K562 (cell line): ENCODE measurements at regions not wholly inside any gene's neighbourhood (a gene's known extent, or its start where the extent isn't known, plus 50 kb on each side); places are given as distances from the start of the nearest gene placed in this dataset.

Experiments
- ATAC-seq: fragments of 200-7000 bp; cut with Tn5 transposase; 3 replicates; pipeline ENCODE4 v1.9.1; 2020; ENCODE audit warnings: moderate library complexity
- BruUV-seq: library from RNA; stranded (reverse); fragments of 400-500 nt; replicated peaks from 2 replicates; lab custom pipeline; 2021; lab: Mats Ljungman, UMichigan
- CTCF ChIA-PET: fragments of 300-600 bp; formaldehyde crosslinking; extraction: SDS; loops from one replicate; lab custom pipeline; 2021; ENCODE audit warnings: low intra/inter-chr PET ratio; lab: Yijun Ruan, JAX
- POLR2A ChIA-PET: fragments of 300-600, 350-650 bp; sonication (Branson Sonifier 250); formaldehyde crosslinking; extraction: SDS; loops from one replicate; lab custom pipeline; 2021; ENCODE audit warnings: antibody characterized with exemption, inconsistent platforms; lab: Yijun Ruan, JAX
- DNase-seq, 4 experiments: peaks; one replicate each; pipeline versions ENCODE4 v3.0.0 to v3.0.0-alpha.2; 2011 to 2018; ENCODE audit warnings: low spot score in 3 of 4, mixed read lengths in 3 of 4; ENCODE audit errors: extremely low read depth in 1 of 4
- FAIRE-seq: peaks from 2 replicates; lab custom pipeline; 2011; peaks lifted over from hg19 to GRCh38; lab: Jason Lieb, UNC
- H2AFZ ChIP-seq: 2 replicates; pipeline ENCODE4 v1.6.0; 2011; ENCODE audit warnings: low read depth, low read length, control low read depth, inconsistent platforms
- H3K27ac ChIP-seq: fragments of 200-600 bp; 3 replicates; pipeline ENCODE4 v1.8.0; 2011; ENCODE audit warnings: low read depth, mild to moderate bottlenecking, control low read depth, inconsistent platforms, low read length, moderate library complexity, mixed read lengths; ENCODE audit errors: extremely low read depth
- H3K27me3 ChIP-seq, 2 experiments: fragments of 300-600 bp in 1 of 2; 2 replicates in 1 of 2; 3 replicates in 1 of 2; pipeline versions ENCODE4 v1.6.0 to v1.8.0; 2011; ENCODE audit warnings: inconsistent platforms in 2 of 2, low read length in 2 of 2, mild to moderate bottlenecking in 1 of 2, mixed read lengths in 1 of 2, moderate library complexity in 1 of 2; ENCODE audit not compliant: control insufficient read depth in 2 of 2, insufficient read depth in 2 of 2
- H3K36me3 ChIP-seq: fragments of 300-600 bp; 3 replicates; pipeline ENCODE4 v1.8.0; 2011; ENCODE audit warnings: mild to moderate bottlenecking, low read length, inconsistent platforms; ENCODE audit not compliant: control insufficient read depth, insufficient read depth
- H3K4me1 ChIP-seq, 2 experiments: fragments of 200-600 bp in 1 of 2; replicated peaks in 1 of 2; 2 replicates in 1 of 2; 3 replicates in 1 of 2; pipeline versions ENCODE4 v1.5.1 to v1.8.0; 2011; ENCODE audit warnings: inconsistent platforms in 2 of 2, low read length in 2 of 2, mild to moderate bottlenecking in 1 of 2, mixed read lengths in 1 of 2, moderate library complexity in 1 of 2; ENCODE audit not compliant: control insufficient read depth in 2 of 2, insufficient read depth in 2 of 2
- H3K4me2 ChIP-seq: 2 replicates; pipeline ENCODE4 v1.6.1; 2011; ENCODE audit warnings: low read length, control low read depth, inconsistent platforms, mixed read lengths; ENCODE audit not compliant: insufficient read depth
- H3K4me3 ChIP-seq: fragments of 200-600 bp; sonication (generic), shearing (Covaris generic); 2 replicates; pipeline ENCODE4 v1.5.1; 2016; ENCODE audit warnings: control low read depth, inconsistent platforms
- H3K79me2 ChIP-seq: fragments of 200-600 bp; 3 replicates; pipeline ENCODE4 v1.8.0; 2011; ENCODE audit warnings: low read length, inconsistent platforms; ENCODE audit not compliant: control insufficient read depth, insufficient read depth
- H3K9ac ChIP-seq, 2 experiments: 2 replicates each; pipeline versions ENCODE4 v1.6.0 to v1.6.1; 2011; ENCODE audit warnings: low read depth in 2 of 2, low read length in 2 of 2, control low read depth in 1 of 2, inconsistent platforms in 1 of 2, mild to moderate bottlenecking in 1 of 2, mixed read lengths in 1 of 2; ENCODE audit not compliant: insufficient read depth in 1 of 2
- H3K9me1 ChIP-seq: one replicate; pipeline ENCODE4 v1.6.0; 2011; ENCODE audit warnings: inconsistent platforms, mild to moderate bottlenecking, low read length, moderate library complexity; ENCODE audit not compliant: control insufficient read depth, insufficient read depth
- H3K9me3 ChIP-seq: replicated peaks from 2 replicates; pipeline ENCODE4 v1.5.1; 2011; ENCODE audit warnings: low read depth, low read length, inconsistent platforms; ENCODE audit not compliant: control insufficient read depth, insufficient read depth
- H4K20me1 ChIP-seq: replicated peaks from 2 replicates; pipeline ENCODE4 v1.6.1; 2011; ENCODE audit warnings: low read length, inconsistent platforms, mixed read lengths; ENCODE audit not compliant: control insufficient read depth, insufficient read depth
- CREB1 ChIP-seq, 2 experiments: sonication (generic) in 1 of 2; formaldehyde crosslinking in 1 of 2; IDR thresholded peaks; 2 replicates each; pipeline versions ENCODE4 v1.6.1 to v1.8.0; 2012 to 2022; ENCODE audit warnings: inconsistent platforms in 1 of 2, mild to moderate bottlenecking in 1 of 2, missing genetic modification reagents in 1 of 2, moderate library complexity in 1 of 2
- ELF2 ChIP-seq: fragments of 250-450 bp; sonication (Bioruptor Pico); IDR thresholded peaks from 2 replicates; pipeline ENCODE4 v1.5.0; 2021; ENCODE audit warnings: mild to moderate bottlenecking
- ETS2 ChIP-seq: IDR thresholded peaks from 2 replicates; pipeline ENCODE4 v1.6.1; 2016; ENCODE audit warnings: borderline replicate concordance, missing genetic modification characterization, mild to moderate bottlenecking, moderate library complexity, missing compliant biosample characterization; ENCODE audit not compliant: poor library complexity, severe bottlenecking
- KDM1A ChIP-seq, 2 experiments: fragments of 450-650 bp; IDR thresholded peaks; 2 replicates each; pipeline ENCODE4 v1.6.1; 2016; ENCODE audit warnings: mild to moderate bottlenecking in 2 of 2
- MBD2 ChIP-seq: sonication (generic); IDR thresholded peaks from 2 replicates; pipeline ENCODE4 v1.6.1; 2016; ENCODE audit warnings: low read depth, borderline replicate concordance
- NFE2 ChIP-seq: IDR thresholded peaks from 2 replicates; pipeline ENCODE4 v1.6.1; 2014; ENCODE audit warnings: antibody characterized with exemption, low read depth
- NFYB ChIP-seq: IDR thresholded peaks from 2 replicates; pipeline ENCODE4 v1.6.1; 2011; ENCODE audit warnings: mild to moderate bottlenecking, moderate library complexity; ENCODE audit not compliant: insufficient read length; ENCODE audit errors: extremely low read depth
- PTBP1 ChIP-seq: fragments of 200-400 bp; formaldehyde crosslinking; IDR thresholded peaks from 2 replicates; pipeline ENCODE4 v1.6.1; 2017; ENCODE audit warnings: low read depth, low read length
- SAP30 ChIP-seq: fragments of 200-600 bp; sonication (generic); IDR thresholded peaks from 2 replicates; pipeline ENCODE4 v1.6.1; 2012; ENCODE audit warnings: borderline replicate concordance, low read depth, mild to moderate bottlenecking, moderate library complexity, low read length, control low read depth, inconsistent platforms; ENCODE audit not compliant: insufficient read depth, poor library complexity, severe bottlenecking
- SMARCA4 ChIP-seq: fragments of 450-650 bp; IDR thresholded peaks from 2 replicates; pipeline ENCODE4 v1.6.1; 2016
- TCF7 ChIP-seq: sonication (generic); IDR thresholded peaks from 2 replicates; pipeline ENCODE4 v1.6.1; 2016; ENCODE audit warnings: antibody characterized with exemption, borderline replicate concordance
- TSC22D4 ChIP-seq: fragments of 450-650 bp; IDR thresholded peaks from 2 replicates; pipeline ENCODE4 v1.6.1; 2016; ENCODE audit warnings: missing genetic modification characterization, missing biosample characterization, control low read depth
- XRCC5 ChIP-seq: fragments of 200-400 bp; formaldehyde crosslinking; IDR thresholded peaks from 2 replicates; pipeline ENCODE4 v1.6.1; 2017; ENCODE audit warnings: low read depth, mild to moderate bottlenecking, low read length
- ZNF263 ChIP-seq: sonication (generic); formaldehyde crosslinking; IDR thresholded peaks from 2 replicates; pipeline ENCODE4 v1.8.0; 2022; ENCODE audit warnings: mild to moderate bottlenecking, missing genetic modification reagents, borderline replicate concordance
- WGBS: fragments of 100-300 bp; shearing (Covaris generic); methylation state at CpG from one replicate; pipeline ENCODE4 v1.1.6; 2016; ENCODE audit warnings: low coverage, mixed read lengths; ENCODE audit not compliant: insufficient coverage; ENCODE audit errors: missing lambda C conversion rate; 5-methylcytosine and 5-hydroxymethylcytosine counted together
- in situ Hi-C: fragments of 300-500 bp; cut with MboI; formaldehyde crosslinking; loops from 4 replicates; pipeline ENCODE4 v1.15.0; 2018; ENCODE audit warnings: inconsistent platforms, mixed read lengths
- intact Hi-C: fragments of 100-400 bp; cut with micrococcal nuclease; formaldehyde crosslinking; loops from 2 replicates; pipeline ENCODE4 v1.14.2; 2022
- TF ChIP-seq, protein P1 (sequence below): fragments of 450-650 bp; conservative IDR thresholded peaks from 2 replicates; pipeline ENCODE4 v1.6.1; 2016; ENCODE audit warnings: missing genetic modification characterization, low read depth, mild to moderate bottlenecking, missing compliant biosample characterization, moderate library complexity
- TF ChIP-seq, protein P2 (sequence below): sonication (generic); formaldehyde crosslinking; IDR thresholded peaks from 2 replicates; pipeline ENCODE4 v1.5.0; 2020; ENCODE audit warnings: missing genetic modification reagents
- TF ChIP-seq, protein P3 (sequence below): fragments of 250-450 bp; sonication (Bioruptor Pico); IDR thresholded peaks from 2 replicates; pipeline ENCODE4 v1.5.0; 2021

DNA sequence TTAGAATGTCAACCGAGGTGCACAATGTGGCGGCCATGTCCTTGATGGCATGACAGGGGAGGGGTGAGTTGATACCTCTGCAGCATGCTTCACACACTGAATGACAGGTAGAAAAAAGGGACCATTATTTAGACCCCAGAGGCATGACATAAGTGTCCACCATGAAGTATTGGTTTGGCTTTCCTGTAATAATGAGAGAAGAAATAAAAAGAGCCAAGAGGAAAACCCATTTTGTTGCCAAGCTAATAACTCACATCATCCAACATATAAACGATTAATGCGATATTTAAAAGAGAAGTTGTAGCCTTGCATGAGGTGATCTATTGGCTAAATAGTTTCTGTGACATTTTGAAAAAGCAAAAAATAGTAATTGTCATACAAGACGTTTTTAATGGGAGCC lies 343.4 kb downstream of the LRIG3 start:
- 0% methylated on average over 5 of the region's 5 CpGs for WGBS
- H3K36me3 ChIP-seq = no peaks in the 10 kb centered on the region
- ChIA-PET POLR2A (no interaction called here), CTCF (no interaction called here)
- H3K27ac ChIP-seq = no peak overlapping the region
- no peaks in the 10 kb centered on the region for H4K20me1 ChIP-seq
- no peaks in the 10 kb centered on the region for H3K79me2 ChIP-seq
- intact Hi-C loops = no loop called here
- BruUV-seq = no TSS peak
- no peak overlapping the region for H3K9ac ChIP-seq
- no peaks in the 10 kb centered on the region; the same call in 1 of the 2 replicates for H3K9me3 ChIP-seq
- no peak for DNase-seq
- H3K9me1 ChIP-seq = no peaks in the 10 kb centered on the region
- no peak for ATAC-seq
- no peaks in the 10 kb centered on the region for H3K27me3 ChIP-seq
- in situ Hi-C loops = no loop called here
- FAIRE-seq = no peak
- H3K4me2 ChIP-seq = no peak overlapping the region
- no peak overlapping the region for H3K4me3 ChIP-seq
- H2AFZ ChIP-seq = no peak overlapping the region
- no peaks in the 10 kb centered on the region for H3K4me1 ChIP-seq
- TF ChIP-seq PTBP1 = no peak
- TF ChIP-seq KDM1A (IDR thresholded peaks at IDR 0.05) = no peak
- TF ChIP-seq NFE2 = no peak
- no peak for TF ChIP-seq XRCC5
- TF ChIP-seq, protein P1, sequence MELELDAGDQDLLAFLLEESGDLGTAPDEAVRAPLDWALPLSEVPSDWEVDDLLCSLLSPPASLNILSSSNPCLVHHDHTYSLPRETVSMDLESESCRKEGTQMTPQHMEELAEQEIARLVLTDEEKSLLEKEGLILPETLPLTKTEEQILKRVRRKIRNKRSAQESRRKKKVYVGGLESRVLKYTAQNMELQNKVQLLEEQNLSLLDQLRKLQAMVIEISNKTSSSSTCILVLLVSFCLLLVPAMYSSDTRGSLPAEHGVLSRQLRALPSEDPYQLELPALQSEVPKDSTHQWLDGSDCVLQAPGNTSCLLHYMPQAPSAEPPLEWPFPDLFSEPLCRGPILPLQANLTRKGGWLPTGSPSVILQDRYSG (tag) = no peak
- TF ChIP-seq, protein P2, sequence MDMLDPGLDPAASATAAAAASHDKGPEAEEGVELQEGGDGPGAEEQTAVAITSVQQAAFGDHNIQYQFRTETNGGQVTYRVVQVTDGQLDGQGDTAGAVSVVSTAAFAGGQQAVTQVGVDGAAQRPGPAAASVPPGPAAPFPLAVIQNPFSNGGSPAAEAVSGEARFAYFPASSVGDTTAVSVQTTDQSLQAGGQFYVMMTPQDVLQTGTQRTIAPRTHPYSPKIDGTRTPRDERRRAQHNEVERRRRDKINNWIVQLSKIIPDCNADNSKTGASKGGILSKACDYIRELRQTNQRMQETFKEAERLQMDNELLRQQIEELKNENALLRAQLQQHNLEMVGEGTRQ = no peak
- no peak for TF ChIP-seq ETS2 (tag)
- no peak for TF ChIP-seq ZNF263
- TF ChIP-seq MBD2 = no peak
- TF ChIP-seq TCF7 = no peak
- TF ChIP-seq NFYB = no peak
- no peak for TF ChIP-seq ELF2 (CRISPR knock-in tag)
- TF ChIP-seq SMARCA4 = no peak
- TF ChIP-seq SAP30 = no peak
- TF ChIP-seq CREB1 (IDR thresholded peaks at IDR 0.05) = no peak
- TF ChIP-seq CREB1 (CRISPR knock-in tag; IDR thresholded peaks at IDR 0.05) = no peak
- TF ChIP-seq, protein P3, sequence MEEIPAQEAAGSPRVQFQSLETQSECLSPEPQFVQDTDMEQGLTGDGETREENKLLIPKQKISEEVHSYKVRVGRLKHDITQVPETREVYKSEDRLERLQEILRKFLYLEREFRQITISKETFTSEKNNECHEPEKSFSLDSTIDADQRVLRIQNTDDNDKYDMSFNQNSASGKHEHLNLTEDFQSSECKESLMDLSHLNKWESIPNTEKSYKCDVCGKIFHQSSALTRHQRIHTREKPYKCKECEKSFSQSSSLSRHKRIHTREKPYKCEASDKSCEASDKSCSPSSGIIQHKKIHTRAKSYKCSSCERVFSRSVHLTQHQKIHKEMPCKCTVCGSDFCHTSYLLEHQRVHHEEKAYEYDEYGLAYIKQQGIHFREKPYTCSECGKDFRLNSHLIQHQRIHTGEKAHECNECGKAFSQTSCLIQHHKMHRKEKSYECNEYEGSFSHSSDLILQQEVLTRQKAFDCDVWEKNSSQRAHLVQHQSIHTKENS (CRISPR knock-in tag) = no peak
- no peak for TF ChIP-seq TSC22D4 (tag)
